Activated T-cell treated with anti-CD3 and anti-CD28 coated beads for 1 hour (primary cell): ENCODE measurements at regions not wholly inside any gene's neighbourhood (a gene's known extent, or its start where the extent isn't known, plus 50 kb on each side); places are given as distances from the start of the nearest gene placed in this dataset.
"Not testable (repeated sequence)": the region's sequence is repeated elsewhere in the genome, so short reads cannot be mapped to it uniquely, and the experiment has no call there.

Experiments
- DNase-seq: peaks from one replicate; pipeline ENCODE4 v3.0.0-alpha.2; 2020; ENCODE audit warnings: low read depth

DNA sequence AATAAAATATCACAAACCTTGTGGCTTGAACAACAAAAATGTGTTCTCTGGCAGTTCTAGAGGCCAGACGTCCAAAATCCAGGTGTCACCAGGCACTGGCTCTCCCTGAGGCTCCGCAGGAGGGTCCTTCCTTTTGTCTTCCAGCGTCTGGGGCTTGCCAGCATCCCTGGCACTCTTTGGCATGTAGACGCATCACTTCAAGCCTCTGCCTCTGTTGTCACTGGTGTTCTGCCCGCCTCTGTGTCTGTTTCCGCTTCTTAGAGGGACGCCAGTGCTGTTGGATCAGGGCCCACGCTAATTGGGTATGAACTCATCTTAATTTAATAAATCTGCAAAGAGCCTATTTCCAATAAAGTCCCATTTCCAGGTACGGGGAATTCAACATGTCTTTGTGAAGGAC is 273.7 kb upstream of the C1orf174 start:
- DNase-seq, result no peak

DNA sequence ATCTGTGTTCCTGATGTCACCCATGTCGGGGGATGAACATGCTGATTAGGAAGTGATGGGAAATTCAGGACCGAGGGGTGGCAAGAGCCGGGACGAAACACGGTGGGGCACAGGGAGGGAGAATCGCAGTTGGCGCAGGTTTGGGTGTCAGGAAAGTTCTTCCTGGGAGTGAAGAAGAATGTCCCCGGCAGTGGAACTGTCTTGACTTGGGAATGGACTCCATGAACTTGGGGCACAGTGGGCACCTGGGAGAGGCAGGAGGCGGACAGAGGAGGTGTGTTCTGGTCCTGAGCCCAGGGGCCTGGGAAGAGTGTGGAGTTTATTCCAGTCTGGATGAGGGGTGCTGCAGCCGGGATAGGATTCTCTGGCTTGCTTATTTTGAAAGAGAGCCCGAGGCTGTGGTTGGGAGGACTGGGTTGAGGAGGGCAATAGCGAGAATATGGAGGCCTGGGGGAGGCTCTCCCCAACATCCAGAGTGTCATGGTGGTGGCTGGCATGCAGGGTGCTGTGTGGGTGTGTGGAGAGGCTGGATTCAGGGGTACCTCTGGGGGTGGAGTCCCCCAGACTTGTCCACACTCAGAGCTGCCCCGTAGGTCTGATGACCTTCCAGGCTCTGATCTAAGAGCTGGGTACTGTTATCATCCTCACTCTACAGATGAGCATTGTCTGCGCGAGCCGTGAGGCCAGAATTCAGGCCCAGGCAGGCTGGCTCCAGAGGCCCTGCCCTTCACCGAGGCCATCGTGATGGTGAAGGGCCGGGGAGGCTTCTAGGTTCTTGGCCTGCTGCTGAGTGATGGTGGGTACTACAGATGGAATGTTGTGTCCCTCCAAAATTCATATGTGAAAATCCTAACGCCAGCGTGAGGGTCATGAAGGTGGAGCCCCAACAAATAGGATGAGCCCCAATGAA is 274.5 kb upstream of the C1orf174 start:
- no peak for DNase-seq

DNA sequence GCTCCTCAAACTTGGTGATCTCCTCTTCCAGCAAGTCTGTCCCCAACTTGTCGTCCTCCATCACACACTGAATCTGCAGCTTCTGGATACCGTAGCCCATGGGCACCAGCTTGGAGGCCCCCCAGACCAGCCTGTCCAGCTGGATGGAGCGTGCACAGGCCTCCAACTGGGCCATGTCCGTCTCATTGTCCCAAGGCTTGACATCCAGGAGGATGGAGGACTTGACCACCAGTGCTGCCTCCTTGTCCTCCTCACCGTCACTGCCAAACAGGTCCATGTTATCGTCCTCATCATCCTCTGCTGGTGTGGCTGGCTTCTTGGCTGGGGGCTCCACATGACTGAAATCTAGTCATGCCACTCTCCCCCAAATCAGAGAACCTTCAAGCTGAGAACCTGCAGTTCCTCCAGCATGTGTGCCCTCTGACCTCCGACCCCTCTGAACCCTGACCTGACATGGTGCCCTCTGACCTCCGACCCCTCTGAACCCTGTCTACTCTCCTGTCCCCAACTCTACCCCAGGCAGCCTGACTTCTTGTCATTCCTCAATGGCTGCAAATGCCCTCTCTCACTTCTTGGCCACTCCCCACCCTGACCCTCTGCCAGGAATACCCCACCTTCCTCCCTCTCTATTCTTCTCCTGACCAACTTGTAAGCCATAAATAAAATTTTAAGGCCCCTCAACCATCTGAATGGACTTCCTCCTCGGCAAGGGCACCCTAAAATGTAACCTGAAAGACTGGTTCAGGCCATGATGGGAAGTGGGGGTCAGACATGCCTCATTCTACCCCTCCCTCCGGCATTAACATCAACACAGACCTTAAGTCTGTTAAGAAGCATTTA is 275.7 kb upstream of the C1orf174 start:
- DNase-seq, result no peak

DNA sequence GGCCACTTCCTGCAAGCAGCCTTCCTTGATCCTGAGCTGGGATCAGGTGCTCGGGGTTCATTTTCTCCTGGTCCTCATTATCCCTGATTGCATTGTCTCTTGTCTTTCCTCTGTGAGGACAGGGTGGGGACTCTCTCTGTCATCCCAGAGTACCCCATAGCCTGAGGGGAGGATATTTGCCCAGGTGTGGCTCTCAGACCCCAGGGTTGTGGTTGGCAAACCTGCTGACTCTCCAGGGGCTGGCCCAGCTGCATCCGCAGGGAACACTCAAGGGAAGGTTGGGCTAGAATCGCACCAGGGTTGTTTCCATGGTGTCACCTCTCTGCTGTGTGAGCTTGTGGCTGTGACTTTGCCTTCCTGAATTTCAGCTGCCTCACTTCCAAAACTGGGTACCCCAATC is 276.8 kb upstream of the C1orf174 start:
- DNase-seq, result no peak

DNA sequence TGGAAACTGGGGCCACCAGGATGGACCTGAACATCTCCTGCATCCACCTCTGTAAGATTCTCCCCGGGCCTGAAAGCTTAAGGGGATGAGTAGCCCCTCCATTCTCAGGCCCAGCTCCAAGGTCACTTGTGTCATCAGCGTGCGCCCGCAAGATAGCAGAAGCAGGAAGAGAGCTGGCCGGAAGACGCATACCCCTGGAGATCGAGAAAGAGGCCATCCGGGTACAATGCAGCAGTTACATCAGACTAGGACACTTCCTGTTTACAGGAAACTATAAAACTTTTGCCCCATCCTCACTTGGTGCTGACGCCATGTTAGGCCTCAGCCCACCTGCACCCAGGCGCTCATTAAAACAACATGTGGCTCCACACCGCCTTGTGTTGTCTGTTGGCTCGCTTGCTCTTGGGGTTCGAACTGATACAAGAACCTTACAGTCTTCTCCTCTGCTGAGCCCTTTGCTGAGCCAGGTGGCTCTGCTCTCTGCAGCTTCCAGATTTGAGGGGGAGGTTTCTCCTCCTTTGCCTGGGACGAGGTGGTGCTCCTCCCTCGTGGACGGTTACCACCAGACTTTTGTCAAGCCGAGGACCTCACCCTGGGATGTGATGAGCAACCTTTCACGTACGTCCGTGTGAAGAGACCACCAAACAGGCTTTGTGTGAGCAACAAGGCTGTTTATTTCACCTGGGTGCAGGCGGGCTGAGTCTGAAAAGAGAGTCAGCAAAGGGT is 277.5 kb upstream of the C1orf174 start:
- no peak for DNase-seq

DNA sequence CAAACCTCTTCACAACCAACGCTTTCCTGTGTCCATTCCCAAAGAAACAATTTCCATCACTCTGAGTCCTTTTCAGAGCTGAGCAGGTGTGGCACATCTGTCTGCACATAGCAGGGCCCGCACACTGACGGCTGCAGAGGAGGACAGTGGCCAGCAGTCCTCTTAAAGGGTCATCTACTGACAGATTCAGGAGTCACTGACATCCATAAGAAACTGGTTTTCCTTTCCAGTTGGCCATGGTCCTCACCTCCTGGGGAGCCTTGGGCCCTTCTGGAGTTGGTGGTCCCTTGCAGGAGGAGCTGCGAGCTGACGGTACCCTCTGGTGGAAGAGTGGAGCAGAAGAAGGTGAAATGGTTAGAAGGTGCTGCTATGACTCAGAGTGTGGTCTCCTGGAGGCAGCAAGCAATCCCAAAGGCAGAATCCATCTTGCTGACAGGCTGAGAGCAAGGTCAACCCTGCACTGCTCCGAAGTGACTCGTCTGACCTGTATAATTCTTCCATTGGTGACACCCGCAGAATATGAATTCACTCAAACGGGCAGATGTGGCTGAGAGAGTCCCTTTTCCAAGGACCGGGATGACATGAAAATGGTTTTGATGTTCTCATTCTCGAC is 278.5 kb upstream of the C1orf174 start:
- no peak for DNase-seq

DNA sequence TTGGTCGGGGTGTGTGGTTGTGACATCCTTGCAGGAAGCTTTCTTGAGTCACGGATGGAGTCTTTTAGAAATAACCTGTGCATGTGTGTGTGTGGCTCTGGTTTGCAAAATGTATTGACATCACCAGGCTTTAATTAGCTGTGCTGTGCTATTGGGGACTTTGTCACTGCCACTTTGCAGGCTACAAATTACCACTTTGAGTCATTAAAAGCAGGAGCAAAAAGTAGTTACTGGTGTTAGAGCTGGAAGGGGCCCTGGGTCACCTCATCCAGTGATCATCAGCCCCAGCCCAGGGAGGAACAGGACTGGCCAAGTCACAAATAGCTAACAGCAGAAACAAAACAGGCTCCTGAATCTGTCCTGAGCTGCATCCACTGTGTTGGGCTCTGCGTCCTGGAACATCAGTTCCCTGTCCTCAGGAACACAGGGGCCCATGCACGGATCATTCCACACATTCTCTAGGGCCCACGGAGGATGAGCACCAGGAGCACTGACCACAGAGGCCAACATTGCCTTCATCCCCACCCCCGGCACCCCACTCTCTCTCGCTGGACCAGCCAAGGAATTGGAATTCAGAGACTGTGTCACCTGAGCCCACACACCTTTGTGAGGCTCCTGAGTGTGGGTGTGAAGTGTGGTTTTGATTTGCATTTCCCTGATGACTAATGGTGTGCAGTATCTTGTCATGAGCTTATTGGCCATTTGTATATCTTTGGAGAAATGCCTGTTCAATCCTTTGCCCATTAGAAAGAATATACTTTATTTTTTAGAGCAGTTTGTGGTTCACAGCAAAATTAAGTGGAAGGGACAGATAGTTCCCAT is 280.1 kb upstream of the C1orf174 start:
- DNase-seq, result no peak

DNA sequence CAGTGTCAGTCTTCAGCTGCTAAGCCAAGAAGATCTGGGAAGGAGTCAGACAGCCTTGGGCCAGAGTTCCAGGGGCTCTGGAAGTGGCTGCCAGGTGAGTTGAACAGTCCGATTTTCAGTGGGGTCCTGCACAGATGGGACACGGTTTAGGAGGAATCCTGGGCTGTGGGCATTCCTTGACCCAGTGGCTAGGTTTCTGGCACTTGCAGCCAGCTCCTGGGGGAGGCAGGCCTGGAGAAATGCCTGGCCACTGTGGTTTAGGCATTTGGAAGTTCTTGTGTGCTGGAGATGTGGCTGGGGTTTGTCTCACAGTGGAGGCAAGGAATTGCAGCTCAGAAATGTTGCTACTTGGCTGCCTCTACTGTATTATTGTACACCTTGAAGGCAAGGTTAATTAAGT is 286.4 kb upstream of the C1orf174 start:
- DNase-seq, result not testable (repeated sequence)

DNA sequence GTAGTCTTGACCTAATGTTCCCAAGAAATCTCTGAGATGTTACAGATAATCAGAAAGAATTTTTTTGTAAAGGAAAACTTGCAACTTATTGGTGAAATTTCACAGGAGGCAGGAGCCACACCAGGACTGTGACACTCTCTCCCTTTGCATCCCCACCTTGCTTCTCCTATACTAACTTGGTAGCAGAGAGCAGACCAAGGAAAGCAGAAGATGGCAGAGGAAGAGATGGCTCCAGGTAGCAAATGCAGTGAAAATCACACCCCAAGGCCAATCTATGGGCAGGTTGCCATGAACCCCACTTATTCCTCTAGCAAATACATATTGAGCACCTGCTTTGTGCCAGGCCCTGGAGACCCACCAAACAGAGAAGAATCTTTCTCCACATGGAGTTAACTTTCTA is 303.4 kb upstream of the C1orf174 start:
- no peak for DNase-seq

DNA sequence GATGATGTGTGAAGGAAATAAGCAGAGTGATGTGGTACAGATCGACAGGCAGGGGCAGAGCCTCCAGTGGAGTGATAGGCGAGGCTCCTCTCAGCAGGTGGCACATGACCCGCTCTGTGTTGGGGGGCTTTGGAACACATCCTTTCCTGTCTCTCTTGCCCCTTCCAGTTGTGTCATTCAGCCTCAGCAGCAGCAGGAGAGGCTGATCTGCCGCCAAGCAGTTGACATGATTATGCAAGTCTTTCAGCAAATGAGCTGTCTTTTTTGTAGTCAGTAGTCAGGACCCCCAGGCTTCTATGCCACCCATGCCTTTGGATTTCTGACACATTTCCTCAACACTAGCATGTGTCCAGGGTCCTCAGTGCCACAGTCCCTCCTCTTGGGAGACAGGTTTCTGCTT is 307.1 kb upstream of the C1orf174 start:
- no peak for DNase-seq

DNA sequence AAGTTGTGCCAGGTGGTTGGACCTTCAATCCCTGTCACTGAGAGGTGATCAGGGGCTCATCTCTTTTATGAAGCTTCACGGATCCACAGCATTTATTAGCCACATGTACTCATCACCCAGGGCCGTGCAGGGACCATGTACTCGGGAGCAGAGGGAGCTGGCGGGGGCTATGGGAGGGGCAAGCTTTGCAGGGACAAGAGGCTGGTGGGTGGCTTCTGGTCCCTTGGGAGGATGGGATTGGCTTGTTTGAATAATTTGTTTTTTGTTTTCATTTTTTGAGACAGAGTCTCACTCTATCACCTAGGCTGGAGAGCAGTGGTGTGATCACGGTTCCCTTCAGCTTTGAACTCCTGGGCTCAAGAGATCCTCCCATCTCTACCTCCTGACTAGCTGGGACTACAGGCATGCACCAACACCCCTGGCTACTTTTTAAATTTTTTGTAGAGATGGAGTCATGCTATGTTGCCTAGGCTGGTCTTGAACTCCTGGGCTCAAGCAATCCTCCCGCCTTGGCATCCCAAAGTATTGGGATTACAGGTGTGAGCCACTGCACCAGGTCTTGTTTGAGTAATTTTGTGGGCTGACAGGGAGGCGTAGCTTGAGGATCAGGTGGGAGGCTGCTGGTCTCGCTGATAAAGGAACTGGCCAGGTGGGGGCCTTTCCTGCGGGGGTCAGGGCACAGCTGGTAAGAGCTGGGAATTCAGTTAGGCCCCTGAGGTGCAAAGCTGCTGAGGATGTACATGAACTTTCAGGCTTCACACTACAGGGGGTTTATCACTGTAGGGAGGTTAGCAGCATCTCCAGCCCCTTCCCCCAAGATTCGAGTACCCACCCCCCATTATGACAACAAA is 308.0 kb upstream of the C1orf174 start:
- DNase-seq, result no peak

DNA sequence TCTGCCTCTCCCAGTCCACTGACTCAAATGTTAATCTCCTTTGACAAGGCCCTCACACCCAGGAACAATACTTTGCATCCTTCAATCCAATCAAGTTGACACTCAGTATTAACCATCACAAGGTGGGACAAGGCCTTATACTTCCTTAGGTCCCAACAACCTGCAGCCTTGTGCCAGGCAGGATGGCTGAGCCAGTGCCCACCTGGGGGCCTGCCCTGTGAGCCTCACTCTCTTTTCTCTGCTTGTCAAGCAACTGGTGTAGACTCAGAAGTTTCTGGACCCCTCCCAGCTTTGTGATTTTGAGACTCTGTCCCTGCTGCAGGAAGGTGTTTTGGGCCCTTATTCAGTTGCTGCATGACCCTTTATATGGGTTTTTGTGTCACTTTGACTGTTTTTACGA is 310.0 kb upstream of the C1orf174 start:
- no peak for DNase-seq

DNA sequence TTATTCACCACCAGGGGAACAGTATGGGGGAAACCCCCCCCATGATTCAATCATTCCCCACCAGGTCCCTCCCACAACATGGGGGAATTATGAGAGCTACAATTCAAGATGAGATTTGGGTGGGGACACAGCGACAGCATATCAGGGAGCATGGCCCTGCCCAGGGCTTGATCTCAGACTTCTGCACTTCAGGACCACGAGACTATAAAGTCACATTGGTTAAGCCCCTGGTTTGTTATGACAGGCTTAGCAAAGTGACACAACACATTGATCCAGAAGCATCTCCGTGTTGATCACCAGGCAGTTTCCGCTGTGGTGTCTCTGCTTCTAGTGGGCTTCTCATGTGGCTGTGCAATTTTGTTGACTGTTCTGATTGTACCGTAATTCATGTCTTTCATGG is 312.7 kb upstream of the C1orf174 start:
- DNase-seq, result no peak

DNA sequence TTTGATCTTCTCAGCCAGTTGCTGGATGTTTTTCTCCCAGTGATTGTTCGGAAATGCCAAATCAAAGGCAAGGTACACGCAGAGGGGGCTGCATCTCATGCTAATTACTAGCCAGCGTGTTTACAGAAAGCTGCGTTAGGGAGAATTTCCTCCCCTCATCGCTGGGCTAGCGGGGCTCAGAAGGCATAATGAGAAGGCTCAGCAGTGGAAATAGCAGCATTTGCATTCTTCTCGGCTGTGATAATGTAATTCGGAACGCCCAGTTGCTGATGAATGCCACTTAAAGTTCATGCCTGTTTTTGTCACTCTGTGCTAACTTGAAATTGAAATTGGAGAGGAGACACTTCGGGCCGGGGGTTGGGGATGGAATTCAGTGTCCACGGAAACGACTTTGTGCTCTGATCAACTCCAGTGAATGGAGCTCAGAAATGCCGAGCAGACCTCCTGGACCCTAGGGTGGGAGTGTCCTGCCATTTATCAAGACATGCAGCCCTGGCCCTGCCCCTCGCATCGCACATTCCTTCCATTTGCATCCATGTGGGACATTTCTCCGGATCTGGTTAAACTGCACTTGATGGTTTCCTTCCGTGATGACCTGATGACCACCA is 313.4 kb upstream of the C1orf174 start:
- no peak for DNase-seq

DNA sequence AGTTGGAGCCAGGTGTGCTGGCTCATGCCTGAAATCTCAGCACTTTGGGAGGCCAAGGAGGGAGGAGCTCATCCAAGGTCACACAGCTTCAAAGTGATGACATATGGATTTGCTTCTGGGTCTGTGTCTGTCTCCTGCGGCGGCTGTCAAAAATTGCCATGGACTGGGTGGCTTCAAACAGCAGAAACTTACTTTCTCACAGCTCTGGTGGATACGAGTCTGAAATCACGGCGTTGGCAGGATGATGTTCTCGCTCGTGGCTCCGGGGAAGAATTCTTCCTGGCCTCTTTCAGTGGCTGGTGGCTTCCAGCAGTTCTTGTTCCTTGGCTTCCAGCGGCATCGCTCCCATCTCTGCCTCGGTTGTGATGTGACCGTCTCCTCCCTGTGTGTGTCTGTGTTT is 314.8 kb upstream of the C1orf174 start:
- DNase-seq, result no peak

DNA sequence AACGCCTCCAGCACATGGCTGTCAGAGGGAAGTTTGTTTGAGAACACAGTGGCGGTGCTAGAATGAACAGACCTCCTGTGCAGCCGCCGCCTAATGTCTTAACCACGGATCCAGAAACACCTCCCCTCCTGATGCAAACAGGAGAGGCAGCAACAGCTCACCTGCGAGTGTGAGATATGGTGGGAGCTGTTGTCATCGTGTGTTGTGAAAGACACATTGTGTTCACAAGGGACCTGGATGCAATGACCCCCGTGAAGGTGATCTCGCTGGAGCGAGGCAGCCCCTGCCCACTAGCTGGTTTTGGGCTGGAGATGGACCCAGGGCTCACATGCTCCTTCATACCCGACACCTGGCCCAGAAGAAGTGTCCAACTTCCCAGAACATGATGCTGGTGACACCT is 315.3 kb upstream of the C1orf174 start:
- DNase-seq, result no peak

DNA sequence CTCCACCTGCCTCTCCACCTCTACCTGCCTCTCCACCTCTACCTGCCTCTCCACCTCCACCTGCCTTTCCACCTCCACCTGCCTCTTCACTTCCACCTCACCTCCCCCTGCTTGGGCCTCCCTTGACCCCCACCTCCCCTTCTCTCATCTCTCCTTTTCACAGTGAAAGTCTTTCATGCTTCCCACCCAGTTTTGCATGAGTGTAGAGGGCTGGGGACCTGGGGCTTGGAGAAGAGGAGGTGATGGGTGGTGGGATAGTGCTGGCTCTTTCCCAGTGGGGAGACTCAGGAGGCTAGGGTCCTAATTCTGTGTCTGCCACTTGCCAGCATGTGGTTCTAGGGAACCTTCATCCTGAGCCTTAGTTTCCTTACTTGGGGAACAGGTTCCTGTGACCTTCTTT is 316.2 kb upstream of the C1orf174 start:
- DNase-seq, result no peak

DNA sequence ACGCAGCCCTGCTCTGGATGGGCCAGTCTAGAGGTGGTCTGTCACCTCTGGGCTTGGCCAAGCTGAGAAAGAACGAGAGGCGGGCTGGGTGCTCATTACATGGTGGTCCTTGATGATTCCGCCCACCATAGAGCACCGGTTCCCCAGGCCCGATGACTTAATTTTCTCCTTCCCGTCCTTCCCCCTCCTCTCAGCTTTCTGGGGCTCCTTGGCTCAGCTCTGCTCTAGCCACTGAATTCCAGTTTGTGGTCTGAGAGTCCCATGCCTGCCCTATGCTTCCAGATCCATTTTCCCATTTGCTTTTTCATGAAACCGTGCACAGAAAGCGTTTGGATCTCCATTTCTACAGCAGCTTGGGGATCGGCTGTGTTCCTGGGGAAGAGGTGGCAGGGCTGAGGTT is 318.5 kb upstream of the C1orf174 start:
- DNase-seq, result no peak

DNA sequence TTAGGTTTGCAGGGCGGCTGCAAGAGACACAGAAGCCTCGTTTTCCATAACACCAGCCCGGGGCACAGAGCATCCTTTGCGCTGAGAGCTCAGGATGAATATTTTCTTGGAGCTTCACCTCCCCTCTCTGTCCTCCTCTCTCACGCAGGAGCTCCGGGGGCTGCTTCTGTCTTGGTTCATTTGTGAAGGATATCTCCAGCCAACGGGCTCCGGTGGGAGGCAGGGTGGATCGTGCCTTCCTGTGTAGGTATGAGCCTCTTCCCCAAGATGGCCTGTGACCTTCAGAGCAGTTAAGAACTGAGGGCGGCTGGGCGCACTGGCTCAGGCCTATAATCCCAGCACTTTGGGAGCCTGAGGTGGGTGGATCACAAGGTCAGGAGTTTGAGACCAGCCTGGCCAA is 319.0 kb upstream of the C1orf174 start:
- DNase-seq, result no peak

DNA sequence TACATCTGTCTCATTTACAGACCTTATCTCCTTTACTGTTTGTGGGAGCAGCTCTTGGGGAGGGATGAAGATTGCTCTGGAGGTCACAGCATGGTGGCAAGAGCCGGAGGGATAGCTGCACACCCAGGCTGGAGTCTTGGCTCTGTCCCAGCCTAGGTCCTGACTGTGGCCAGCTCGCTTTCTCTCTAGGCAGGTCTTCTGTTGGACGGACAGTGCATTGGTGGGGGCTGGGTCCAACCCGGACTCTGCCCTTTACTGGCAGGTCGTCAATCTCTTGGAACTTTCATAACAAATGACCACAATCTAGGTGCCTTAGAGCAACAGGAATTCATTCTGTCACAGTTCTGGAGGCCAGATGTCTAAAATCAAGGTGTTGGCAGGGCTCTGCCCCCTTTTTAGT is 319.8 kb upstream of the C1orf174 start:
- no peak for DNase-seq
